B cell (primary cell): ENCODE measurements at regions not wholly inside any gene's neighbourhood (a gene's known extent, or its start where the extent isn't known, plus 50 kb on each side); places are given as distances from the start of the nearest gene placed in this dataset.

Source experiments
- CTCF ChIP-seq: fragments of 200-600 bp; IDR thresholded peaks from one replicate; pipeline ENCODE4 v1.8.0; 2022; ENCODE audit warnings: antibody characterized with exemption, mild to moderate bottlenecking
- EZH2 ChIP-seq: IDR thresholded peaks from 2 replicates; pipeline ENCODE4 v1.6.1; 2012; ENCODE audit warnings: borderline replicate concordance, low read depth, mild to moderate bottlenecking, moderate library complexity, low read length; ENCODE audit not compliant: insufficient read depth, poor library complexity, severe bottlenecking

GRCh38 chr4:16992566-16993225 is 94.3 kb upstream of the LDB2 start:
- TF ChIP-seq CTCF: no peak
- TF ChIP-seq EZH2: no peak
